HFFc6 (cell line): ENCODE measurements at regions not wholly inside any gene's neighbourhood (a gene's known extent, or its start where the extent isn't known, plus 50 kb on each side); places are given as distances from the start of the nearest gene placed in this dataset.

Experiments
- DNase-seq: peaks from one replicate; pipeline ENCODE4 v3.0.0-alpha.2; 2018
- H3K27ac Mint-ChIP-seq: 2 replicates; pipeline ENCODE4 v1.8.0; 2020; ENCODE audit warnings: mild to moderate bottlenecking, mixed read lengths
- H3K27me3 Mint-ChIP-seq: 2 replicates; pipeline ENCODE4 v1.8.0; 2021; ENCODE audit warnings: mild to moderate bottlenecking, moderate library complexity, mixed read lengths; ENCODE audit not compliant: insufficient read depth
- H3K36me3 Mint-ChIP-seq: 2 replicates; pipeline ENCODE4 v1.8.0; 2021; ENCODE audit warnings: low read depth, mixed read lengths
- H3K4me1 Mint-ChIP-seq: 2 replicates; pipeline ENCODE4 v1.8.0; 2020; ENCODE audit warnings: low read depth, mixed read lengths
- H3K4me3 Mint-ChIP-seq: 2 replicates; pipeline ENCODE4 v1.8.0; 2020; ENCODE audit warnings: mild to moderate bottlenecking, moderate library complexity, mixed read lengths
- H3K9me3 Mint-ChIP-seq: 2 replicates; pipeline ENCODE4 v1.8.0; 2020; ENCODE audit warnings: mild to moderate bottlenecking, mixed read lengths
- TF ChIP-seq, protein P1 (sequence below): fragments of 200-600 bp; sonication (generic); IDR thresholded peaks from 2 replicates; pipeline ENCODE4 v1.5.0; 2021; ENCODE audit warnings: antibody characterized with exemption, mild to moderate bottlenecking

DNA sequence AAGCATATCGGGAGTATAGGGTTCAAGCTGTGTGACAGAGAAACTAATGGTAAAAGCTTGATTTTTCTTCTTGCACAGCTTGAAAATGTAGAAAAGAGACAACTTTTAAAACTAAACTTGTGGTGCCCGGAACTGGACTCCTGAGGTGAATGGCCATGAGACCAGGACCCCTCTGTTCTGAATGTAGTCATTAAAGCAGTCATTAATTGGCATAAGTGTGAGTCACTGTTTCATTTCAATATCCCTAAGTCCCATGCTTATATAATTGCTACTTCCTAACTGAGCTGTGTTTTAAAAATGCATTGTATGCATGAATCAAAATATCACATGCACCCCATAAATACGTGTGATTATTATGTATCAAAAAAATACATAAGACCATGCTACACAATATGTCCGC lies 463.1 kb upstream of the DYNLRB2 start:
- Mint-ChIP-seq H3K4me3 (no peak overlapping the region), H3K4me1 (no peaks in the 10 kb centered on the region), H3K9me3 (no peaks in the 10 kb centered on the region), H3K36me3 (no peaks in the 10 kb centered on the region), H3K27me3 (peaks cover 7% of the 10 kb centered on the region), H3K27ac (no peak overlapping the region)
- DNase-seq = no peak
- TF ChIP-seq, protein P1, sequence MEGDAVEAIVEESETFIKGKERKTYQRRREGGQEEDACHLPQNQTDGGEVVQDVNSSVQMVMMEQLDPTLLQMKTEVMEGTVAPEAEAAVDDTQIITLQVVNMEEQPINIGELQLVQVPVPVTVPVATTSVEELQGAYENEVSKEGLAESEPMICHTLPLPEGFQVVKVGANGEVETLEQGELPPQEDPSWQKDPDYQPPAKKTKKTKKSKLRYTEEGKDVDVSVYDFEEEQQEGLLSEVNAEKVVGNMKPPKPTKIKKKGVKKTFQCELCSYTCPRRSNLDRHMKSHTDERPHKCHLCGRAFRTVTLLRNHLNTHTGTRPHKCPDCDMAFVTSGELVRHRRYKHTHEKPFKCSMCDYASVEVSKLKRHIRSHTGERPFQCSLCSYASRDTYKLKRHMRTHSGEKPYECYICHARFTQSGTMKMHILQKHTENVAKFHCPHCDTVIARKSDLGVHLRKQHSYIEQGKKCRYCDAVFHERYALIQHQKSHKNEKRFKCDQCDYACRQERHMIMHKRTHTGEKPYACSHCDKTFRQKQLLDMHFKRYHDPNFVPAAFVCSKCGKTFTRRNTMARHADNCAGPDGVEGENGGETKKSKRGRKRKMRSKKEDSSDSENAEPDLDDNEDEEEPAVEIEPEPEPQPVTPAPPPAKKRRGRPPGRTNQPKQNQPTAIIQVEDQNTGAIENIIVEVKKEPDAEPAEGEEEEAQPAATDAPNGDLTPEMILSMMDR = no peak

DNA sequence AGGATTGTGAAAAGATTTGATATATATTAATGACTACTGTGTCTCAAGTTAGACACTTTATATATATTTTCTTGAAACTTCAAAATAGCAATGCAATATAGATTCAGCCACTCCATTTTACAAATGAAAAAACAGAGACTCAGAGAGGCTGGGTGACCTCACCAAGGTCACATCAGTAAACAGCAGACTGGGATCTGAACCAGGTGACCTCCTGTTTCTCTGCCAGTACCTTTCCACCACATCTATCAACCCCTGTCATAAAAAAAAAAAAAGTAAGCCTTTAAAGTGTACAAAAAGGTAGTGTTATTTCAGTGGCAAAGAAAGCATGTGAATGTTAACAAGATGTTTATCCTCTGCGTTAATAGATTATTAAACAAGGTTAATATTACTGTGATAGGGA lies 466.5 kb upstream of the DYNLRB2 start:
- Mint-ChIP-seq H3K4me1 (no peaks in the 10 kb centered on the region), H3K36me3 (no peaks in the 10 kb centered on the region), H3K4me3 (no peak overlapping the region), H3K27me3 (peaks cover 11% of the 10 kb centered on the region), H3K27ac (no peak overlapping the region), H3K9me3 (no peaks in the 10 kb centered on the region)
- TF ChIP-seq, protein P1 = no peak
- DNase-seq = no peak

DNA sequence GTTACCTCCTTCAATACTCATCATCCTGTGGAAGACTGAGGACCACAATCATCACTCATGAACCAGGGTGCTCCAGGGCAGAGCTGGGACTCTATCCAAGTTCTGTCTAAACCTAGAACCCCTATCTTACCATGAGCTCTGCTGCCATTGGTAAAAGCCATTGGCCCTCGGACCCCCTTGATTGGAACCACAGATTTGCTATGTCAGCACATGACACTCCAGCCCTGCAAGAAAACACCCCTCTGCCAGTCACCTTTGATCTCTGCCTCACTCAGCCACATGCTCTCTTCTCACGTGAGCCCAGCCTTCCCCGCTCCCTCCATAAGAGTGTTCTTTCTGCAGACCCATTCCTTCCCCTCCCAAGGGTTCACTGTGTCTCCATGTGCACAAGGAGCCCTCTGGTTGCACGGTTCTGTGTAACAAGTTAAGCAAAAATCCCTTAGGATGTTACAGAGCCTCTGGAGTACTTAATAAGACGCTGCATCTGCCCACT lies 468.8 kb upstream of the DYNLRB2 start:
- no peak overlapping the region for H3K27ac Mint-ChIP-seq
- DNase-seq = no peak
- H3K9me3 Mint-ChIP-seq = no peaks in the 10 kb centered on the region
- no peaks in the 10 kb centered on the region for H3K4me1 Mint-ChIP-seq
- peaks cover 15% of the 10 kb centered on the region for H3K27me3 Mint-ChIP-seq
- no peak overlapping the region for H3K4me3 Mint-ChIP-seq
- TF ChIP-seq, protein P1 = no peak
- H3K36me3 Mint-ChIP-seq = no peaks in the 10 kb centered on the region

DNA sequence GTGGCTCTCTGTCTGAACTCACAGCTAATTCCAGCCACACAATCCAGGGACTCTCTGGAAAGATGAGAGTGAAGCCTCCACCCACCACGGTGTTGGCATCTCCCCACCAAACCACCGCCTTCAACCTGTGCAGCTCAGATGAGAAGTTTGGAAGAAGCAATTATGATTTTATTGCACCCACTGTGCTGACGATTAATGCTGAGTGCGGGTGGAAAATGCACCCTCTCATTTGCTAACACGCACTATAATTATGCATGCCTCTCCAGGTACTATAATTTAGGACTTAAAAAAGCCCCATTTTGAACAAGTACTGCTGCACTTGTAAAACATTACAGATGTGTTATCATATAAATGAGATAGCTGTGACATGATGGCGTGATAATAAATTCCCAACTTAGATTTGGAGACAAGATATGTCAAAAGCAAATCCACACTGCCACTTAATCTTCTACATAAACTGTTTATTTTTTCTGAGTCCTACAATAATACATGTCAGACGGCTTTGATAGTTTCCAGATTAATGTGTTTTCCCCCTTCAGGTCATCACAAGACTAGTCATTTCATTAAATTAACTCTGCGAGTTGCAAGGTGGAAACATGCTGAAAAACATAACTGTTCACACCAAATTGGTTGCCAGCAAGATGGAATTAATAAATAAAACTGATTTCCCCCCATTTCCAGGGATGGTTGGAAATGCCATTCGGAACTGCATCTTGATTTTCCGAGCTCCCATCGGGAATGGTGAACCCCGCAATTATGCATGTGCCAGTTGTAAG lies 466.5 kb upstream of the MAF start:
- H3K9me3 Mint-ChIP-seq = no peaks in the 10 kb centered on the region; the same call in 1 of the 2 replicates

DNA sequence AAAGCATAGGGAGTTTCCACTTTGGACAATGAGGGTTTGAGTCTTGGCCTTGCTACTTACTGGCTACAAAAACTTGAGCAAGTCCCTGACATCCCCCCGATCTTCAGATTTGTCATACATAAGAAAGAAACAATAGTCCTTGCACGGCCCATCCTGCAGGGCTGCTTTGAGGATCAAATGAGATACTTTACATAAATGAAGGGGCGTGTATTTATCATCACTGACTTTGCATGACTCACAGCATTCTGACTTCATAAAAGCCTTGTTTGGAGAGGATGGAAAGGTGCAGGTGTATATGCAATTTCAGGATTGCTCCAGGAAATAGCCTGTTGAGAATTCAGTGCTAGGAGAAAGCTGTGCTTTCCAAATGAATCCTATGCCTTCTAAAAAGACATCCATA lies 465.0 kb upstream of the MAF start:
- Mint-ChIP-seq H3K27ac (no peak overlapping the region), H3K4me1 (no peaks in the 10 kb centered on the region), H3K27me3 (peaks cover 3% of the 10 kb centered on the region; the same call in 1 of the 2 replicates), H3K9me3 (no peaks in the 10 kb centered on the region; the same call in 1 of the 2 replicates), H3K4me3 (no peak overlapping the region), H3K36me3 (no peaks in the 10 kb centered on the region)
- DNase-seq = no peak
- TF ChIP-seq, protein P1 = no peak

More for the DNA sequence above, 466.5 kb upstream of the MAF start:
- no peak for DNase-seq
- Mint-ChIP-seq H3K27ac (no peak overlapping the region), H3K4me3 (no peak overlapping the region), H3K27me3 (peaks cover 7% of the 10 kb centered on the region; the same call in 1 of the 2 replicates), H3K4me1 (no peaks in the 10 kb centered on the region), H3K36me3 (no peaks in the 10 kb centered on the region)
- TF ChIP-seq, protein P1 = no peak
